HCT116 (cell line): ENCODE measurements at regions not wholly inside any gene's neighbourhood (a gene's known extent, or its start where the extent isn't known, plus 50 kb on each side); places are given as distances from the start of the nearest gene placed in this dataset.

Experiments
- ATAC-seq: fragments of 200-7000 bp; cut with Tn5 transposase; 2 replicates; pipeline ENCODE4 v1.9.1; 2020; ENCODE audit warnings: mild to moderate bottlenecking, moderate library complexity
- BruUV-seq: library from RNA; stranded (reverse); fragments of 400-500 nt; replicated peaks from 2 replicates; lab custom pipeline; 2021; lab: Mats Ljungman, UMichigan
- CTCF ChIA-PET: fragments of 300-600 bp; sonication (Branson Sonifier 250); formaldehyde crosslinking; loops from one replicate; lab custom pipeline; 2021; ENCODE audit warnings: antibody characterized with exemption; lab: Charles Lee
- POLR2A ChIA-PET: fragments of 300-600, 350-600 bp; sonication (Branson Sonifier 250); formaldehyde crosslinking; loops from one replicate; lab custom pipeline; 2021; ENCODE audit warnings: antibody characterized with exemption; lab: Charles Lee
- RAD21 ChIA-PET, 2 experiments: fragments of 300-600 bp; sonication (Branson Sonifier 250); formaldehyde crosslinking; loops; one replicate each; lab custom pipeline; 2023; ENCODE audit warnings: low total read pairs in 2 of 2; ENCODE audit not compliant: uncharacterized antibody in 2 of 2, unreplicated experiment in 2 of 2, low non-redundant PET in 1 of 2; lab: Charles Lee
- DNase-seq: peaks from one replicate; pipeline ENCODE4 v3.0.0-alpha.2; 2010; ENCODE audit warnings: low read depth, low spot score
- H2AFZ ChIP-seq: fragments of 200-600 bp; shearing (Covaris generic), sonication (generic); 2 replicates; pipeline ENCODE4 v1.6.1; 2017; ENCODE audit warnings: low read depth, mixed run types, mixed read lengths, antibody characterized with exemption, low read length; ENCODE audit not compliant: poor library complexity, severe bottlenecking
- H3K27ac ChIP-seq: 2 replicates; pipeline ENCODE4 v1.5.1; 2012; ENCODE audit warnings: low read depth, low read length
- H3K27me3 ChIP-seq: fragments of 200-600 bp; sonication (generic); 2 replicates; pipeline ENCODE4 v1.6.1; 2016; ENCODE audit warnings: mixed run types, low read length, mixed read lengths; ENCODE audit not compliant: insufficient read depth
- H3K36me3 ChIP-seq, 2 experiments: fragments of 200-500 bp in 1 of 2; fragments of 200-600 bp in 1 of 2; sonication (Bioruptor generic) in 1 of 2; sonication (generic) in 1 of 2; 2 replicates each; pipeline versions ENCODE4 v1.5.1 to v1.6.1; 2014 to 2016; ENCODE audit warnings: low read length in 2 of 2, inconsistent platforms in 1 of 2, mixed read lengths in 1 of 2, mixed run types in 1 of 2; ENCODE audit not compliant: insufficient read depth in 2 of 2, control insufficient read depth in 1 of 2
- H3K4me1 ChIP-seq, 2 experiments: fragments of 200-600 bp in 1 of 2; sonication (generic) in 1 of 2; 2 replicates each; pipeline versions ENCODE4 v1.5.1 to v1.6.1; 2012 to 2017; ENCODE audit warnings: low read length in 2 of 2, inconsistent platforms in 1 of 2, mild to moderate bottlenecking in 1 of 2, mixed read lengths in 1 of 2, mixed run types in 1 of 2, moderate library complexity in 1 of 2; ENCODE audit not compliant: insufficient read depth in 2 of 2, control insufficient read depth in 1 of 2
- H3K4me2 ChIP-seq: fragments of 200-600 bp; sonication (generic); 2 replicates; pipeline ENCODE4 v1.6.1; 2017; ENCODE audit warnings: mixed run types, low read length, mixed read lengths
- H3K4me3 ChIP-seq, 2 experiments: fragments of 200-600 bp in 1 of 2; sonication (generic) in 1 of 2; replicated peaks in 1 of 2; 2 replicates each; pipeline ENCODE4 v1.5.1; 2011 to 2016; ENCODE audit warnings: low read length in 2 of 2, control low read depth in 1 of 2, low read depth in 1 of 2, mild to moderate bottlenecking in 1 of 2, mixed read lengths in 1 of 2, mixed run types in 1 of 2
- H3K79me2 ChIP-seq: fragments of 200-600 bp; sonication (generic); 2 replicates; pipeline ENCODE4 v1.6.1; 2017; ENCODE audit warnings: mild to moderate bottlenecking, mixed run types, low read length, moderate library complexity, mixed read lengths; ENCODE audit not compliant: insufficient read depth
- H3K9ac ChIP-seq: fragments of 200-600 bp; sonication (generic); 2 replicates; pipeline ENCODE4 v1.6.1; 2016; ENCODE audit warnings: low read length, mixed read lengths
- H3K9me2 ChIP-seq: fragments of 200-600 bp; sonication (generic), shearing (Covaris generic); 2 replicates; pipeline ENCODE4 v1.6.1; 2017; ENCODE audit warnings: mixed run types, mild to moderate bottlenecking, moderate library complexity; ENCODE audit not compliant: insufficient read depth
- H3K9me3 ChIP-seq, 2 experiments: fragments of 200-500 bp in 1 of 2; fragments of 200-600 bp in 1 of 2; sonication (Bioruptor generic) in 1 of 2; sonication (generic) in 1 of 2; 2 replicates each; pipeline ENCODE4 v1.6.1; 2014 to 2017; ENCODE audit warnings: low read length in 2 of 2, mixed read lengths in 2 of 2, inconsistent platforms in 1 of 2, low read depth in 1 of 2, mild to moderate bottlenecking in 1 of 2, mixed run types in 1 of 2, moderate library complexity in 1 of 2; ENCODE audit not compliant: control insufficient read depth in 1 of 2, insufficient read depth in 1 of 2
- H4K20me1 ChIP-seq: fragments of 200-600 bp; sonication (generic), shearing (Covaris generic); 2 replicates; pipeline ENCODE4 v1.6.1; 2017; ENCODE audit warnings: mixed run types, mild to moderate bottlenecking, moderate library complexity; ENCODE audit not compliant: insufficient read depth
- ELF1 ChIP-seq: IDR thresholded peaks from 2 replicates; pipeline ENCODE4 v1.6.1; 2012; ENCODE audit warnings: low read depth, borderline replicate concordance
- EZH2 ChIP-seq: fragments of 200-600 bp; sonication (generic); IDR thresholded peaks from 2 replicates; pipeline ENCODE4 v1.6.1; 2017; ENCODE audit warnings: antibody characterized with exemption, mixed run types
- EZH2phosphoT487 ChIP-seq: fragments of 200-600 bp; IDR thresholded peaks from 2 replicates; pipeline ENCODE4 v1.6.1; 2018; ENCODE audit warnings: antibody characterized with exemption, borderline replicate concordance
- FOSL1 ChIP-seq: IDR thresholded peaks from 2 replicates; pipeline ENCODE4 v1.6.1; 2012; ENCODE audit warnings: low read depth
- POLR2A ChIP-seq: IDR thresholded peaks from 2 replicates; pipeline ENCODE4 v1.7.0; 2011; ENCODE audit warnings: borderline replicate concordance; ENCODE audit not compliant: insufficient read depth, insufficient read length; ENCODE audit errors: extremely low read depth
- POLR2AphosphoS5 ChIP-seq: IDR thresholded peaks from 2 replicates; pipeline ENCODE4 v1.6.1; 2011; ENCODE audit warnings: mild to moderate bottlenecking, low read depth, low read length, moderate library complexity
- RAD21 ChIP-seq: IDR thresholded peaks from 2 replicates; pipeline ENCODE4 v1.6.1; 2012; ENCODE audit warnings: low read depth, mild to moderate bottlenecking
- SP1 ChIP-seq: IDR thresholded peaks from 2 replicates; pipeline ENCODE4 v1.6.1; 2012; ENCODE audit warnings: low read depth
- intact Hi-C: fragments of 100-400 bp; cut with micrococcal nuclease; formaldehyde crosslinking; loops from 2 replicates; pipeline ENCODE4 v1.10.0; 2022
- TF ChIP-seq, protein P1 (sequence below): IDR thresholded peaks from 2 replicates; pipeline ENCODE4 v1.6.1; 2011; ENCODE audit warnings: mild to moderate bottlenecking, low read length, moderate library complexity; ENCODE audit not compliant: insufficient replicate concordance; ENCODE audit errors: extremely low read depth

DNA sequence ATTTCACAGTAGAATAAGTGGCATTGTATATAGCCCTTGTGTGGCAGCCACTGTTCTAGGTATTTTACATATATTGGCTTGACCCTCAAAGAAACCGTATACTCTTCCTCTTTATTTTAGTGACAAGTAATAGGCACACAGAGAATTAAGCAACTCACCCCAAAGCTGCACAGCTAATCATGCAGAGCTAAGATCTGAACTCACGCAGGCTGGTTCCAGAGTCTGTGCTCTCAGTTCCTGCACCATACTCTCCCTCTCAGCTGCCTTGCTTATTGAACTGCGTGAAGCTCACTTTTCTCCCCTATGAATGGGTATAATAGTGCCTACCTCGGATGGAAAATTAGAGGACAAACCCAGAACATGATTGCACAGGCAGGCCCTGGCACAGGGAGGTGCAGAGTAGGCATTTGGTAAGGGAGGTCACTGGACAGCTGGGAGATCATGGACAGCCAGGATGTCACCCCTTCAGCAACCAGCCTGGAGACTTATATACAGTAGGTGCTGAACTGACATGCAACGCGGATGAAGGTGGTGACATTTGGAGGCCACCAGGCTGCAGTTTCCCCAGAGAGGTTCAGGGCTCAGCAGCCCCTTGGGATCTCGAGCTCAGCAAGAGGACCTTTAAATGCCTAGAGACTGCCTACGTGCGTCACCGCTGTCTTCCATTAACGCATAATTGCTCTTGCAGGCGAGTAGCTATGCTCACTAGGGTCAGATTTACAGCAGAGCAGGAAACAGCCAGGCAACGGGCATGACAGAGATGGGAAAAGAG is 78.4 kb upstream of the TP53I11 start:
- no peak overlapping the region for H3K9ac ChIP-seq
- H3K9me2 ChIP-seq: no peaks in the 10 kb centered on the region
- no peak overlapping the region for H3K27ac ChIP-seq
- no peak overlapping the region for H3K4me3 ChIP-seq
- ChIA-PET CTCF (no interaction called here), RAD21 (no interaction called here), POLR2A (interaction anchor here (1.1 kb wide), 1 partner anchor 50 kb away, joined by 3 read pairs; no protein-coding TSS in a partner anchor)
- H3K27me3 ChIP-seq: peaks cover 23% of the 10 kb centered on the region
- no peak for ATAC-seq
- no peak for DNase-seq
- TF ChIP-seq SP1 (no peak), POLR2AphosphoS5 (no peak), EZH2 (no peak), EZH2phosphoT487 (no peak), FOSL1 (no peak), RAD21 (no peak), ELF1 (no peak), POLR2A (no peak)
- TF ChIP-seq, protein P1, sequence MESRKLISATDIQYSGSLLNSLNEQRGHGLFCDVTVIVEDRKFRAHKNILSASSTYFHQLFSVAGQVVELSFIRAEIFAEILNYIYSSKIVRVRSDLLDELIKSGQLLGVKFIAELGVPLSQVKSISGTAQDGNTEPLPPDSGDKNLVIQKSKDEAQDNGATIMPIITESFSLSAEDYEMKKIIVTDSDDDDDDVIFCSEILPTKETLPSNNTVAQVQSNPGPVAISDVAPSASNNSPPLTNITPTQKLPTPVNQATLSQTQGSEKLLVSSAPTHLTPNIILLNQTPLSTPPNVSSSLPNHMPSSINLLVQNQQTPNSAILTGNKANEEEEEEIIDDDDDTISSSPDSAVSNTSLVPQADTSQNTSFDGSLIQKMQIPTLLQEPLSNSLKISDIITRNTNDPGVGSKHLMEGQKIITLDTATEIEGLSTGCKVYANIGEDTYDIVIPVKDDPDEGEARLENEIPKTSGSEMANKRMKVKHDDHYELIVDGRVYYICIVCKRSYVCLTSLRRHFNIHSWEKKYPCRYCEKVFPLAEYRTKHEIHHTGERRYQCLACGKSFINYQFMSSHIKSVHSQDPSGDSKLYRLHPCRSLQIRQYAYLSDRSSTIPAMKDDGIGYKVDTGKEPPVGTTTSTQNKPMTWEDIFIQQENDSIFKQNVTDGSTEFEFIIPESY: no peak
- no peaks in the 10 kb centered on the region for H3K79me2 ChIP-seq
- no TSS peak for BruUV-seq
- H3K4me2 ChIP-seq: no peak overlapping the region
- no peaks in the 10 kb centered on the region for H4K20me1 ChIP-seq
- H2AFZ ChIP-seq: no peak overlapping the region
- intact Hi-C loops: no loop called here
- H3K4me1 ChIP-seq: no peaks in the 10 kb centered on the region
- H3K36me3 ChIP-seq: no peaks in the 10 kb centered on the region
- H3K9me3 ChIP-seq: no peaks in the 10 kb centered on the region
